SJSA1 (cell line): ENCODE measurements at regions not wholly inside any gene's neighbourhood (a gene's known extent, or its start where the extent isn't known, plus 50 kb on each side); places are given as distances from the start of the nearest gene placed in this dataset.
"Not testable (repeated sequence)": the region's sequence is repeated elsewhere in the genome, so short reads cannot be mapped to it uniquely, and the experiment has no call there.

ENCODE experiments used
- DNase-seq, 2 experiments: peaks; one replicate each; pipeline ENCODE4 v3.0.0-alpha.2; 2015 to 2020; ENCODE audit warnings: low spot score in 2 of 2, low read depth in 1 of 2
- H3K27ac ChIP-seq: fragments of 250-450 bp; sonication (Bioruptor Pico); 2 replicates; pipeline ENCODE4 v1.5.1; 2020; ENCODE audit warnings: mild to moderate bottlenecking, moderate library complexity
- H3K27me3 ChIP-seq: fragments of 250-450 bp; sonication (Bioruptor Pico); replicated peaks from 2 replicates; pipeline ENCODE4 v1.5.1; 2020; ENCODE audit warnings: mild to moderate bottlenecking, moderate library complexity
- H3K36me3 ChIP-seq: fragments of 250-450 bp; sonication (Bioruptor Pico); 2 replicates; pipeline ENCODE4 v1.5.1; 2020; ENCODE audit warnings: mild to moderate bottlenecking
- H3K4me1 ChIP-seq: fragments of 250-450 bp; sonication (Bioruptor Pico); replicated peaks from 2 replicates; pipeline ENCODE4 v1.6.1; 2021; ENCODE audit warnings: mild to moderate bottlenecking
- H3K4me3 ChIP-seq: fragments of 250-450 bp; sonication (Bioruptor Pico); 2 replicates; pipeline ENCODE4 v1.5.1; 2020; ENCODE audit warnings: mild to moderate bottlenecking
- H3K9me3 ChIP-seq: fragments of 250-450 bp; sonication (Bioruptor Pico); replicated peaks from 2 replicates; pipeline ENCODE4 v1.5.1; 2020; ENCODE audit warnings: mild to moderate bottlenecking

GRCh38 chr3:95334461-95334860 lies 1271.6 kb downstream of the NSUN3 start:
- no peak overlapping the region for H3K27ac ChIP-seq
- no peaks in the 10 kb centered on the region for H3K36me3 ChIP-seq
- H3K4me3 ChIP-seq: no peak overlapping the region
- no peaks in the 10 kb centered on the region for H3K4me1 ChIP-seq
- DNase-seq: no peak
- H3K27me3 ChIP-seq: no peaks in the 10 kb centered on the region
- no peaks in the 10 kb centered on the region for H3K9me3 ChIP-seq

GRCh38 chr3:95335517-95335916 lies 1272.7 kb downstream of the NSUN3 start:
- H3K9me3 ChIP-seq: no peaks in the 10 kb centered on the region
- no peaks in the 10 kb centered on the region for H3K27me3 ChIP-seq
- H3K4me1 ChIP-seq: no peaks in the 10 kb centered on the region
- no peak overlapping the region for H3K4me3 ChIP-seq
- no peak overlapping the region for H3K27ac ChIP-seq
- no peak for DNase-seq
- H3K36me3 ChIP-seq: no peaks in the 10 kb centered on the region

GRCh38 chr3:95338446-95338845 lies 1275.6 kb downstream of the NSUN3 start:
- Histone ChIP-seq H3K36me3 (no peaks in the 10 kb centered on the region), H3K27ac (no peak overlapping the region), H3K27me3 (no peaks in the 10 kb centered on the region)

GRCh38 chr3:95341314-95341713 lies 1278.5 kb downstream of the NSUN3 start:
- DNase-seq: no peak
- Histone ChIP-seq H3K9me3 (no peaks in the 10 kb centered on the region), H3K27ac (no peak overlapping the region), H3K4me3 (no peak overlapping the region), H3K36me3 (no peaks in the 10 kb centered on the region), H3K27me3 (no peaks in the 10 kb centered on the region), H3K4me1 (no peaks in the 10 kb centered on the region)

More at GRCh38 chr3:95338446-95338845, 1275.6 kb downstream of the NSUN3 start:
- H3K4me1 ChIP-seq: no peaks in the 10 kb centered on the region
- no peak overlapping the region for H3K4me3 ChIP-seq
- no peaks in the 10 kb centered on the region for H3K9me3 ChIP-seq
- DNase-seq: no peak

- Histone ChIP-seq H3K4me1 (no peaks in the 10 kb centered on the region), H3K27me3 (no peaks in the 10 kb centered on the region), H3K27ac (no peak overlapping the region), H3K4me3 (no peak overlapping the region), H3K9me3 (no peaks in the 10 kb centered on the region), H3K36me3 (no peaks in the 10 kb centered on the region)
- DNase-seq: no peak
Measured at GRCh38 chr3:95343228-95343627, 1280.4 kb downstream of the NSUN3 start.

GRCh38 chr3:95343767-95344166 lies 1280.9 kb downstream of the NSUN3 start:
- Histone ChIP-seq H3K9me3 (no peaks in the 10 kb centered on the region), H3K36me3 (no peaks in the 10 kb centered on the region), H3K27me3 (no peaks in the 10 kb centered on the region), H3K4me1 (no peaks in the 10 kb centered on the region), H3K27ac (no peak overlapping the region), H3K4me3 (no peak overlapping the region)
- no peak for DNase-seq

- not testable (repeated sequence) for H3K27me3 ChIP-seq, H3K9me3 ChIP-seq, H3K4me1 ChIP-seq, H3K36me3 ChIP-seq, H3K27ac ChIP-seq, H3K4me3 ChIP-seq, DNase-seq
Measured at GRCh38 chr3:95347936-95348335, 1285.1 kb downstream of the NSUN3 start.

GRCh38 chr3:95348879-95349278 lies 1286.0 kb downstream of the NSUN3 start:
- no peak overlapping the region for H3K27ac ChIP-seq
- H3K27me3 ChIP-seq: no peaks in the 10 kb centered on the region

GRCh38 chr3:95350049-95350448 lies 1287.2 kb downstream of the NSUN3 start:
- DNase-seq: no peak
- Histone ChIP-seq H3K27ac (no peak overlapping the region), H3K4me3 (no peak overlapping the region), H3K4me1 (no peaks in the 10 kb centered on the region), H3K27me3 (no peaks in the 10 kb centered on the region), H3K36me3 (no peaks in the 10 kb centered on the region), H3K9me3 (no peaks in the 10 kb centered on the region)

More at GRCh38 chr3:95348879-95349278, 1286.0 kb downstream of the NSUN3 start:
- H3K4me1 ChIP-seq: no peaks in the 10 kb centered on the region
- no peak overlapping the region for H3K4me3 ChIP-seq
- H3K9me3 ChIP-seq: no peaks in the 10 kb centered on the region
- H3K36me3 ChIP-seq: no peaks in the 10 kb centered on the region
- no peak for DNase-seq

GRCh38 chr3:95351158-95351557 lies 1288.3 kb downstream of the NSUN3 start:
- H3K27me3 ChIP-seq: no peaks in the 10 kb centered on the region
- H3K4me3 ChIP-seq: no peak overlapping the region
- DNase-seq: no peak
- no peaks in the 10 kb centered on the region for H3K9me3 ChIP-seq
- H3K4me1 ChIP-seq: no peaks in the 10 kb centered on the region
- no peaks in the 10 kb centered on the region for H3K36me3 ChIP-seq
- no peak overlapping the region for H3K27ac ChIP-seq

- Histone ChIP-seq H3K9me3 (no peaks in the 10 kb centered on the region), H3K4me3 (no peak overlapping the region), H3K4me1 (no peaks in the 10 kb centered on the region), H3K27me3 (no peaks in the 10 kb centered on the region), H3K36me3 (no peaks in the 10 kb centered on the region), H3K27ac (no peak overlapping the region)
- DNase-seq: no peak
Measured at GRCh38 chr3:95352471-95352870, 1289.6 kb downstream of the NSUN3 start.

GRCh38 chr3:95354489-95354888 lies 1291.6 kb downstream of the NSUN3 start:
- DNase-seq: no peak
- Histone ChIP-seq H3K36me3 (no peaks in the 10 kb centered on the region), H3K9me3 (no peaks in the 10 kb centered on the region), H3K27ac (no peak overlapping the region), H3K4me1 (no peaks in the 10 kb centered on the region), H3K27me3 (no peaks in the 10 kb centered on the region), H3K4me3 (no peak overlapping the region)

GRCh38 chr3:95356764-95357501 lies 1294.1 kb downstream of the NSUN3 start:
- DNase-seq: no peak
- Histone ChIP-seq H3K9me3 (no peaks in the 10 kb centered on the region), H3K4me1 (no peaks in the 10 kb centered on the region), H3K27me3 (no peaks in the 10 kb centered on the region), H3K27ac (no peak overlapping the region), H3K36me3 (no peaks in the 10 kb centered on the region), H3K4me3 (no peak overlapping the region)

GRCh38 chr3:95387242-95388021 lies 1324.6 kb downstream of the NSUN3 start:
- Histone ChIP-seq H3K9me3 (no peaks in the 10 kb centered on the region), H3K4me1 (no peaks in the 10 kb centered on the region), H3K27me3 (no peaks in the 10 kb centered on the region), H3K4me3 (no peak overlapping the region), H3K27ac (no peak overlapping the region), H3K36me3 (no peaks in the 10 kb centered on the region)
- no peak for DNase-seq
